ENCODE measurements at regions not wholly inside any gene's neighbourhood (a gene's known extent, or its start where the extent isn't known, plus 50 kb on each side); places are given as distances from the start of the nearest gene placed in this dataset.

DNA sequence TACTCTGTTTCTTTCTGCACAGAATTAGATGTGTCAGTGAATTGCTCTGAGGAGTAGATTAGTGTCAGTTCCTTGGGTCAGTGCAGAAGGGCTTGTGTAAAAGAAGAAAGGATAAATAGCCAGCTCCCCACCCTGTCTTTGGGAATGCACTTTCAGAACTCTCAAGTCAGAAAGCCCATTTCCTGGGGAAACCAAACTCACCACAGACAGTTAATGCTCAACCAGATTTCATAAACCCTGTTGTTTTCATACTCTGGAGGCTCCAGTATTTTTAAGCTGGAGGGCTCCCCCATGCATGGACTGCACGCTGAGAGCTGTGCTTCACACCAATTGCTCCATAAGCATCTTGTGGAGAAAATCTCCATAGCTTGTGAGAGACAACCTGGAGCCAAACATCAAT, 449.7 kb downstream of the CDH26 start:
- no peak overlapping the region for H3K4me3 ChIP-seq (ENCODE audit: low read length)
- DNase-seq (ENCODE audit: low read depth): no peak
- TF ChIP-seq, protein P1, sequence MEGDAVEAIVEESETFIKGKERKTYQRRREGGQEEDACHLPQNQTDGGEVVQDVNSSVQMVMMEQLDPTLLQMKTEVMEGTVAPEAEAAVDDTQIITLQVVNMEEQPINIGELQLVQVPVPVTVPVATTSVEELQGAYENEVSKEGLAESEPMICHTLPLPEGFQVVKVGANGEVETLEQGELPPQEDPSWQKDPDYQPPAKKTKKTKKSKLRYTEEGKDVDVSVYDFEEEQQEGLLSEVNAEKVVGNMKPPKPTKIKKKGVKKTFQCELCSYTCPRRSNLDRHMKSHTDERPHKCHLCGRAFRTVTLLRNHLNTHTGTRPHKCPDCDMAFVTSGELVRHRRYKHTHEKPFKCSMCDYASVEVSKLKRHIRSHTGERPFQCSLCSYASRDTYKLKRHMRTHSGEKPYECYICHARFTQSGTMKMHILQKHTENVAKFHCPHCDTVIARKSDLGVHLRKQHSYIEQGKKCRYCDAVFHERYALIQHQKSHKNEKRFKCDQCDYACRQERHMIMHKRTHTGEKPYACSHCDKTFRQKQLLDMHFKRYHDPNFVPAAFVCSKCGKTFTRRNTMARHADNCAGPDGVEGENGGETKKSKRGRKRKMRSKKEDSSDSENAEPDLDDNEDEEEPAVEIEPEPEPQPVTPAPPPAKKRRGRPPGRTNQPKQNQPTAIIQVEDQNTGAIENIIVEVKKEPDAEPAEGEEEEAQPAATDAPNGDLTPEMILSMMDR (conservative IDR thresholded peaks at IDR 0.05; ENCODE audit: low read length): no peak

DNA sequence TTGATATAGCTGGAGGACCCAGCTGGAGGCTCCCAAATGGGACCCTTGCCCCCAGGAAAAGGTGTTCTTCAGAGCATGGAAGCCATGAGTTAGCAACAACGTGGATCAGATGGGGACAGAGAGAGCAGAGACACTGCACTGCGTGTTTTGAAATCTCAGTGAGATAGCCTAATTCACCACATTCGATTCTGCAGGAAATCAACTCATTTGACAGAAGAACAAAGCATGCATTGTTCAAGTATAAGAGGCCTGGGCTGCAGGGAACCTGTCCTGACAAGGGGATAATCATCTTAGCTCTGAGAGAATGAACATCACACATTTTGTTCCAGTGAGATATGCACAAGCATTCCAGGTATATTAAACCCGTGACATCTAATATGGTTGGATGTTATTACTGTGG, 450.2 kb downstream of the CDH26 start:
- no peak for DNase-seq (ENCODE audit: low read depth)
- H3K4me3 ChIP-seq (ENCODE audit: low read length): no peak overlapping the region
- TF ChIP-seq, protein P1 (conservative IDR thresholded peaks at IDR 0.05; ENCODE audit: low read length): no peak

DNA sequence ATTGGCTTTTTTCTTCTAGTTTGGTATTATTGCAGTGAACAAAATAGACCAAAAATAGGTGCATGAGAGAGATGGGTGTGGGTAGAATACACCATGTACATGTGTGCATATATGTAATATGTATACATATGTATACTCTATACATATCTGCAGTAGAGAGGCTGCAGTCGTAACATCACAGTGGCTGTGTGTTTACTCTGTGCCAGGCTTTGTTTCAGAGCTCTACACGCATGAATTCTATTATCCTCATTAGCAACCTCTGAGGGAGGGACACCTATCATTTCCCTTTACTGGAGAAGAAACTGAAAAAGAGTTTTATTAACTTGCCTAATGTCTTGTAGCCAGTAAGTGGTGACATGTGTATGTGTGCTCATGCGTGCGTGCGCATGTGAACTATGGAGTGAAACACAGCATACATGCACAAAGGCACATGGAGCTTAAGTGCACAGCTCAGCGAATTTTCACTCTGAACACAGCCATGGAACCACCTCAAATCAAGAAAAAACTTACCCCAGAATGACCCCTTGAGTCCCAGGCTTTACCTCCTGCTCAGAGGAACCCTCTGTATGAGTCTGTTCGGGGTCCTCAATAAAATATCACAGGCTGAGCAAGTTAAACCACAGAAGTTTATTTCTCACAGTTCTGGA, 452.5 kb downstream of the CDH26 start:
- TF ChIP-seq, protein P1 (conservative IDR thresholded peaks at IDR 0.05; ENCODE audit: low read length): no peak
- no peak for DNase-seq (ENCODE audit: low read depth)
- H3K4me3 ChIP-seq (ENCODE audit: low read length): no peak overlapping the region

DNA sequence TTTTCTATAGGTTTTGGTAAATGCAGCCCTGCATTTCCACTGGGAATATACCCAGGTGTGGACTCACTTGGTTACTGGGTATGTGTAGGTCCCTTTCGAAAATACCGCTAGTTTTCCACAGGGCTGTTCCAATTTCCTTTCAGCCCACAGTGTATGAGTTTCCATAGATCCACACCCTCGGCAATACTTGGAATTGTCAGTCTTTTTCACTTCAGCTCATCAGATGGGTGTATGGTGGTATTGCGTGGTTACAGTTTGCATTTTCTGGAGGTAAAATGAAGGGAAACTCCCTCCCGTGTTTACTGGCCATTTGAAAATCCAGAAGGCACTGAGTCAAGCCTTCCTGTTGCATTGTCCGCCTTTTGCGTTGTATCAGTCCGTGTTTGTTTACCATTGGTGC, 453.6 kb downstream of the CDH26 start:
- TF ChIP-seq, protein P1 (conservative IDR thresholded peaks at IDR 0.05; ENCODE audit: low read length): no peak
- DNase-seq (ENCODE audit: low read depth): no peak
- H3K4me3 ChIP-seq (ENCODE audit: low read length): no peak overlapping the region

DNA sequence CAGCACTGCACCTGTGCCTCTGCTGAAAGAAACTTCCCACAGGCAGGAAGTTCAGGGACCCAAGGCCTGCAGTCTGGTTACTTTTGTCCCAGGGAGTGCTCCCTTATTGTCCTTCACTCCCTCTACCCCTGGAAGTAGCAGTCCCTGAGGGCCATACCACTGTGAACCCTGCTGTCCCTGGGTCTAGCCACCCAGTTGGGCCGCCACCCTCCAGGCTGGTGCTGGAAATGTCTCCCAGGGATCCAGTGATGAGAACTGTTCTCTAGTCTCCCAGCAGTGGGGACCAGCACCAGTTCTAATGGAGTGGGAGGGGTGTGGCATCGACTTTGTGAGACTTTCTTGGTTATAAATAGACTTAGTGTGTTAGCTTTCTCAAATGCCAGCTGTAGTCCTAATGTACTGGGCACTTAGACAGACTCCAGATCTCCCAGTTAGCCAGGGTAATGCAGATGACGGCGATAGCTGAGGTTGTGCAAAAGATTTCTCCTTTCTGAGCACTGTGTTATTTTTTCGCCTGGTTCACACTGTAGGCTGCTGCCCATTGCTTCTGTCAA, 462.5 kb downstream of the CDH26 start:
- TF ChIP-seq, protein P1 (conservative IDR thresholded peaks at IDR 0.05; ENCODE audit: low read length): no peak
- no peak for DNase-seq (ENCODE audit: low read depth)
- H3K4me3 ChIP-seq (ENCODE audit: low read length): no peak overlapping the region

DNA sequence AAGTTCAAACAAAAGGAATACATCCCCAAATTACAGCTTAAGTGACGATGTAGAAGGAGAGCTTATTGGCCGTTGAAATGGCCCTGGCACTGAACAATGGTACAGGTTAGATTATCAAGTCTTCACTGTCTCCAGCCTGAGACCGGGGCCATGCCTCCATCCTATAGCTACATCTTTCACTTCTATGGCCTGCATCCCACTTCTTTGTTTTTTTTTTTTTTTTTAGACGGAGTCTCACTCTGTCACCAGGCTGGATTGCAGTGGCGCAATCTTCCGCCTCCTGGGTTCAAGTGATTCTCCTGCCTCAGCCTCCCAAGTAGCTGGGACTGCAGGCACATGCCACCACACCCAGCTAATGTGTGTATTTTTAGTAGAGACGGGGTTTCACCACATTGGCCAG, 464.6 kb downstream of the CDH26 start:
- no peak for DNase-seq (ENCODE audit: low read depth)
- TF ChIP-seq, protein P1 (conservative IDR thresholded peaks at IDR 0.05; ENCODE audit: low read length): no peak

DNA sequence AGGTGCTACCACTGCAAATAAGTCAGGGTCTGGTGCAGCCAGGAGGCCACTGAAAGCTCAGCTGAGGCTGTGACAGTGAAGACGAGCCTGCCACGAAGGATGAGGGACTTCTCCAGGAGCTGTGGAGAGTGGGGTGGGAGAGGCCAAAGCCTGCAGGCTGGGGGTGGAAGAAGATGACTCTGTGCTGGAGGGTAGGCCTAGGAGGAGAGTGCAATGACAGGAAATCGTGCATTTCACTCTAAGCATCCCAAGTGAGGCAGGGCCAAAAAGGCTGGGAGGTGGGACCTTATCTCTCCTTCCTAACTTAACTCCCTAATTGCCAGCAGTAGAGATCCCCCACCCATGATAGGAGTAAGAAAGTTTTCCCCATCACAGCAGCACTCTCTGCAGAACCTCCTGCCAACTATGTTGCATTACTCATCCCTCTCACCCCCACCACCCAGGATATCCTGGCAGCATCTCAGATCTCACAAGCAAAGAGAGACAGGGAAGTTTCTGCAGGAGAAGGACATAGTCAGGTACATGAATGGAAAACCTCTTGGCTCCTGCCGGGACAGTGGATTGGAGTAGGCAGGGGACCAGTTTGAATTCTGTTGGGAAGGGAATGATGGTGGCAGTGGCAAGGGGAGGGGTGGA, 466.2 kb downstream of the CDH26 start:
- DNase-seq (ENCODE audit: low read depth): peak; percentile 4
- TF ChIP-seq, protein P1 (conservative IDR thresholded peaks at IDR 0.05; ENCODE audit: low read length): no peak
- no peak overlapping the region for H3K4me3 ChIP-seq (ENCODE audit: low read length)

More for the DNA sequence above, 464.6 kb downstream of the CDH26 start:
- H3K4me3 ChIP-seq (ENCODE audit: low read length): no peak overlapping the region

Data from AG10803 (cell line).